ENCODE measurements at regions not wholly inside any gene's neighbourhood (a gene's known extent, or its start where the extent isn't known, plus 50 kb on each side); places are given as distances from the start of the nearest gene placed in this dataset.
"Not testable (repeated sequence)": the region's sequence is repeated elsewhere in the genome, so short reads cannot be mapped to it uniquely, and the experiment has no call there.

GRCh38 chr11:110347660-110348059 lies 51.2 kb upstream of the RDX start:
- DNase-seq (ENCODE audit: low spot score): no peak

GRCh38 chr11:110349138-110349996 lies 53.0 kb upstream of the RDX start:
- no peak for DNase-seq (ENCODE audit: low spot score)

GRCh38 chr11:110349997-110350383 lies 53.6 kb upstream of the RDX start:
- DNase-seq (ENCODE audit: low spot score): not testable (repeated sequence)

GRCh38 chr11:110355011-110355744 lies 58.8 kb upstream of the RDX start:
- DNase-seq (ENCODE audit: low spot score): no peak

GRCh38 chr11:110356762-110357671 lies 60.6 kb upstream of the RDX start:
- peak; percentile 52 for DNase-seq (ENCODE audit: low spot score)

GRCh38 chr11:110358336-110358735 lies 61.9 kb upstream of the RDX start:
- no peak for DNase-seq (ENCODE audit: low spot score)

- DNase-seq (ENCODE audit: low spot score): not testable (repeated sequence)
These were observed 64.5 kb upstream of the RDX start for GRCh38 chr11:110360781-110361408.

GRCh38 chr11:110362971-110363509 lies 66.6 kb upstream of the RDX start:
- DNase-seq (ENCODE audit: low spot score): no peak

- DNase-seq (ENCODE audit: low spot score): no peak
These were observed 63.5 kb upstream of the FDX1 start for GRCh38 chr11:110366291-110366690.

GRCh38 chr11:110367571-110367970 lies 62.2 kb upstream of the FDX1 start:
- DNase-seq (ENCODE audit: low spot score): peak; percentile 33

- no peak for DNase-seq (ENCODE audit: low spot score)
These were observed 58.7 kb upstream of the FDX1 start for GRCh38 chr11:110371084-110371483.

GRCh38 chr11:110373051-110373702 lies 56.6 kb upstream of the FDX1 start:
- no peak for DNase-seq (ENCODE audit: low spot score)

GRCh38 chr11:110374921-110375320 lies 54.8 kb upstream of the FDX1 start:
- no peak for DNase-seq (ENCODE audit: low spot score)

GRCh38 chr11:110375351-110375750 lies 54.4 kb upstream of the FDX1 start:
- no peak for DNase-seq (ENCODE audit: low spot score)

- no peak for DNase-seq (ENCODE audit: low spot score)
These were observed 53.7 kb upstream of the FDX1 start for GRCh38 chr11:110376021-110376420.

- peak; percentile 82 for DNase-seq (ENCODE audit: low spot score)
These were observed 52.9 kb upstream of the FDX1 start for GRCh38 chr11:110376711-110377324.

GRCh38 chr11:110377434-110377833 lies 52.3 kb upstream of the FDX1 start:
- DNase-seq (ENCODE audit: low spot score): no peak

- DNase-seq (ENCODE audit: low spot score): no peak
These were observed 50.5 kb upstream of the FDX1 start for GRCh38 chr11:110379261-110379660.

GRCh38 chr11:110379936-110380335 lies 49.8 kb upstream of the FDX1 start:
- no peak for DNase-seq (ENCODE audit: low spot score)

Measured in SW480 (cell line).